ENCODE measurements at regions not wholly inside any gene's neighbourhood (a gene's known extent, or its start where the extent isn't known, plus 50 kb on each side); places are given as distances from the start of the nearest gene placed in this dataset.
A peak's percentile ranks its signal among the peaks of the same experiment; 100 is the strongest.

GRCh38 chr18:78713069-78713468, 266.5 kb upstream of the SALL3 start:
- DNase-seq = peak; percentile 89
- Mint-ChIP-seq H3K4me1 (no peaks in the 10 kb centered on the region), H3K27me3 (ENCODE audit: low read depth, poor library complexity) (peaks cover 14% of the 10 kb centered on the region), H3K36me3 (ENCODE audit: low read depth) (no peaks in the 10 kb centered on the region), H3K9me3 (peaks cover 14% of the 10 kb centered on the region), H3K4me3 (no peak overlapping the region), H3K27ac (no peak overlapping the region)
- TF ChIP-seq CTCF (IDR thresholded peaks at IDR 0.05) = no peak

DNA sequence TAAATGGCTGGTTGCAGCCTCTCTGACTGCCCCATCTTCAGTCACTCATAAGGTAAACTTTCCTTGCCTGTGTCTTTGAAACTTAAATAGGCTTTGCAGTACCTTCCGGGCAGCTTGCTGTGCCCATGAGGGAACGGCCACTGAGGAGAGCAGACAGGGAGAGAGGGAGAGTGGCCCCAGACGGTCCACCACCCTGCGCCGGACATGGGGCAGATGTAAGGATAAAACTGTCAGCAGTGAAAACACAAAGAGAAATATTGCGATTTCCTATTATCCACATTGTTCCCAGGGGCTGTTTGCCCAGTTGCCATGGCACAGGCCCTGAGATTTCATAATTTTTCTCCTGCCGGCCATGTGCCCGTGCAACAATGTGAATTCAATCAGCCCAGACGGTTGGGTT, 265.9 kb upstream of the SALL3 start:
- Mint-ChIP-seq H3K36me3 (ENCODE audit: low read depth) (no peaks in the 10 kb centered on the region), H3K27ac (no peak overlapping the region), H3K4me1 (no peaks in the 10 kb centered on the region), H3K9me3 (peaks cover 7% of the 10 kb centered on the region), H3K4me3 (no peak overlapping the region), H3K27me3 (ENCODE audit: low read depth, poor library complexity) (peaks cover 14% of the 10 kb centered on the region)
- no peak for TF ChIP-seq CTCF (IDR thresholded peaks at IDR 0.05)
- DNase-seq = no peak

DNA sequence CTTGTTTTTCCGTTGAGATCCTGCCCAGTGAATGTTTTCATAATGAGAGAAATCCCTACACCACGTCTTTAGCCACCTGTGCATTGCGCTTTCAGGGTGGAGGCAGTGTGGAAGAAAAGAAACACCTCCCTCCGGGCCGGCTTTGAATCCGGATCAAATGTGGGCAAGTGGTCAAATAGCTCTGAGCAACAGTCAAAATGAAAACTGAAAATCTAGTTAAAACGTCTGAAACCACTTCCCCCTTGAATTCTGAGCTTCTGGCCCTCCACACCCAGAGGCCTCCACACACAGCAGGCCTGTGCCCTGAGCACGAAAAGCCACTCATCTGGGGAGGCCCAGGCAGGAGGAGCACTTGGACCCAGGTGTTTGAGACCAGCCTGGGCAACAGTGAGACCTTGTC, 263.6 kb upstream of the SALL3 start:
- TF ChIP-seq CTCF (IDR thresholded peaks at IDR 0.05) = no peak
- no peaks in the 10 kb centered on the region for H3K9me3 Mint-ChIP-seq
- H3K27ac Mint-ChIP-seq = no peak overlapping the region
- no peak overlapping the region for H3K4me3 Mint-ChIP-seq
- H3K27me3 Mint-ChIP-seq (ENCODE audit: low read depth, poor library complexity) = peaks cover 19% of the 10 kb centered on the region
- peaks cover 7% of the 10 kb centered on the region for H3K4me1 Mint-ChIP-seq
- DNase-seq = no peak
- H3K36me3 Mint-ChIP-seq (ENCODE audit: low read depth) = no peaks in the 10 kb centered on the region

DNA sequence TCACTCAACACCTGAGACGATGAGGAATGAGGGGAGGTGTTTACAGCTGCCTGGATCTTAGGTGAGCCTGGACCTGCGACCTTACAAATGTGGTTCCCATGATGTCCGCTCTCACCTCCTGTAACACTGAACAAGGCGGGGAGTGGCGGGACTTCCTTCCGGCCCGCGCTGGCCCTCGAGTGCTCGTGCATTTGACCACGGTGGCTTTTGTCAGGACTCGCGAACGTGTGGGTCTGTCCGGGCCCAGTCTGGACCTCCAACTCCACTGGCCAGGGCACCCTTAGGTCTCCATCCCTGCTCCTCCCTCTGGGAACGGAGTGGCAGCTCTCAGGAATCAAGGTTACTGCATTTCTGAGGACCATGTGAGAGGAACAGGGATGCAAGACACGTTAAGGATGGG, 263.0 kb upstream of the SALL3 start:
- DNase-seq = no peak
- H3K4me3 Mint-ChIP-seq = no peak overlapping the region
- peaks cover 12% of the 10 kb centered on the region for H3K4me1 Mint-ChIP-seq
- H3K27me3 Mint-ChIP-seq (ENCODE audit: low read depth, poor library complexity) = peaks cover 19% of the 10 kb centered on the region
- no peak for TF ChIP-seq CTCF (IDR thresholded peaks at IDR 0.05)
- no peaks in the 10 kb centered on the region for H3K9me3 Mint-ChIP-seq
- H3K36me3 Mint-ChIP-seq (ENCODE audit: low read depth) = no peaks in the 10 kb centered on the region
- no peak overlapping the region for H3K27ac Mint-ChIP-seq

DNA sequence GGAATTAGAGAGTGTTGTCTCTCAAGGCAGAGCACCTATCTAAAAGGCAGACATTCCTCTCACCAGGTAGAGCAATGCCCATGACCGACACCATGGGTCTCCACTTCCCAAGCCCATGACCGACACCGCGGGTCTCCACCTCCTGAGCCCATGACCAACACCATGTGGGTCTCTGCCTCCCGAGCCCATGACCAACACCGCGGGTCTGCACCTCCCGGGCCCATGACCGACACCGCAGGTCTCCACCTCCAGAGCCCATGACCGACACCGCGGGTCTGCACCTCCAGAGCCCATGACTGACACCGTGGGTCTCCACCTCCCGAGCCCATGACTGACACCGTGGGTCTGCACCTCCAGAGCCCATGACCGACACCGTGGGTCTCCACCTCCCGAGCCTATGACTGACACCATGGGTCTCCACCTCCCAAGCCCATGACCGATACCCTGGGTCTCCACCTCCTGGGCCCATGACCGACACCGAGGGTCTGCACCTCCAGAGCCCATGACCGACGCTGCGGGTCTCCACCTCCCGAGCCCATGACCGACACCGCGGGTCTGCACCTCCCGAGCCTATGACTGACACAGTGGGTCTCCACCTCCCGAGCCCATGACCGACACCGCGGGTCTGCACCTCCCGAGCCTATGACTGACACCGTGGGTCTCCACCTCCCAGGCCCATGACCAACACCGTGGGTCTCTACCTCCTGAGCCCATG, 262.4 kb upstream of the SALL3 start:
- H3K9me3 Mint-ChIP-seq = no peaks in the 10 kb centered on the region
- TF ChIP-seq CTCF (IDR thresholded peaks at IDR 0.05) = no peak
- no peak overlapping the region for H3K4me3 Mint-ChIP-seq
- H3K4me1 Mint-ChIP-seq = peaks cover 18% of the 10 kb centered on the region
- H3K27me3 Mint-ChIP-seq (ENCODE audit: low read depth, poor library complexity) = peaks cover 19% of the 10 kb centered on the region
- no peaks in the 10 kb centered on the region for H3K36me3 Mint-ChIP-seq (ENCODE audit: low read depth)
- no peak for DNase-seq
- no peak overlapping the region for H3K27ac Mint-ChIP-seq

GRCh38 chr18:78717766-78718150, 261.9 kb upstream of the SALL3 start:
- no peaks in the 10 kb centered on the region for H3K36me3 Mint-ChIP-seq (ENCODE audit: low read depth)
- no peaks in the 10 kb centered on the region for H3K9me3 Mint-ChIP-seq
- H3K4me1 Mint-ChIP-seq = peaks cover 24% of the 10 kb centered on the region
- no peak overlapping the region for H3K27ac Mint-ChIP-seq
- H3K4me3 Mint-ChIP-seq = no peak overlapping the region
- peaks cover 19% of the 10 kb centered on the region for H3K27me3 Mint-ChIP-seq (ENCODE audit: low read depth, poor library complexity)
- TF ChIP-seq CTCF (IDR thresholded peaks at IDR 0.05) = no peak
- DNase-seq = no peak
